SK-N-MC (cell line): ENCODE measurements at regions not wholly inside any gene's neighbourhood (a gene's known extent, or its start where the extent isn't known, plus 50 kb on each side); places are given as distances from the start of the nearest gene placed in this dataset.

ENCODE experiments used
- EZH2 ChIP-seq: fragments of 200-600 bp; sonication (generic); IDR thresholded peaks from one replicate; pipeline ENCODE4 v1.6.1; 2017; ENCODE audit warnings: antibody characterized with exemption
- POLR2AphosphoS5 ChIP-seq: IDR thresholded peaks from 2 replicates; pipeline ENCODE4 v1.6.1; 2012; ENCODE audit warnings: mild to moderate bottlenecking, low read depth, low read length, borderline replicate concordance

DNA sequence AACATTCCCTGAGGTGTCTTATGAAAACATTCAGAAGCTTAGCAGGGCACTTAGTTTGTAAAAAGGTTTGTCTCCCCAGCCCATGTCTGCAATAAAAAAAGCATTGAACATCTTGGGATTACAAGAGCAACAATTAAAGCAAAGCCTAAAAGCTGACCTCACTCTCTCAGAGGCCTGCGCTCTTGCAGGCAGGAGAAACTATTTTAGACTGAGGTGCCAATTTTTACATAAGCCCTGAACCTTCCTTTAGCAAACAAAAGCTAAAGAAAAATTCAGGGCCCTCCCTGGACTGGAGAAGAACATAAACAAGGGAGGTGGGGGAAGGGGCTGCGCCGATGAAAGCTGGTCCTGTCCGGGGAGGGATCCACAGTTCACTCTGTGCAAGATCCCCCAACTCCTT is 312.7 kb upstream of the RNF32 start:
- TF ChIP-seq EZH2: no peak
- TF ChIP-seq POLR2AphosphoS5: no peak
